ENCODE measurements at regions not wholly inside any gene's neighbourhood (a gene's known extent, or its start where the extent isn't known, plus 50 kb on each side); places are given as distances from the start of the nearest gene placed in this dataset.

DNA sequence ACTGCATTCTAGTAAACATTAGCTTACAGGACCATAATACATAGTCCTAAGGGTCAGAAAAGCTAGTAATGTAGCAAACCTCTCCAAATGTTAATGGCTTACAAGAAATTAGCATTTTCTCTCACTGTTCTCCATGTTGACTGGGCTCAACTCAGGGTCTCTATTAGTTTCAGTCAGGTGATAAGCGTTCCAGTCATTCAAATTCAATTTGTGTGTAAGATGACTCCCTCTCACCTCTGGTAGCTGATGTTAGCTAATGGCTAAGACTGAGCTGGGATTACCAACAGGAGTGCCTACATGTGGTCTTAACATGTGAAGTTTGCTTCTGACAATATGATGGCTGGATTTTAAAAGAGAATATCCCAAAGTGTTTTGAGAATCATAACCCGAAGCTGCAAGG, 630.5 kb upstream of the USP15 start:
- no peaks in the 10 kb centered on the region for H3K4me1 Mint-ChIP-seq
- no peak for ATAC-seq
- H3K9me3 Mint-ChIP-seq: peaks cover 11% of the 10 kb centered on the region

DNA sequence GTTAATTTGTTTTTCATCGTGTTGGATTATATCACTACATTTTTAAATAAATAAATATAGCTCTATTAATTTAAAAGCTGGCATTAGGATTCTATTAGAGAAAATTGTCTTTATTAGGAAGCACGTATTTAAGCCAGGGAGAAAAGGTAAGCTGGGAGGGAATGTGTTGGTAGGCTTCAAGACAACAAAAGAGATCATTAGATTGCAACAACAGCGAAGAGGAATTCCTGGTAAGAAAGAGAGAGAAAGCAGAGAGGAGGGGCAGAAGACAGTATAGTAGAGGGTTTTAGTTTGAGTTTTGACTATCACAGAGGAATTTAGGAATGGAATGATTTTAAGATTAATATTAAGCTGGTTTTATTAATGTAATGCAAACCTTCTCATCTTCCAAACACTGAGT, 613.6 kb upstream of the USP15 start:
- no peak for DNase-seq (ENCODE audit: low spot score in 2 of 2)
- H3K4me1 Mint-ChIP-seq: no peaks in the 10 kb centered on the region
- H3K27ac Mint-ChIP-seq: no peak overlapping the region
- peaks cover 14% of the 10 kb centered on the region for H3K9me3 Mint-ChIP-seq
- H3K4me3 Mint-ChIP-seq: no peak overlapping the region
- ATAC-seq: no peak
- H3K36me3 Mint-ChIP-seq: no peaks in the 10 kb centered on the region

More for the DNA sequence above, 630.5 kb upstream of the USP15 start:
- Mint-ChIP-seq H3K4me3 (no peak overlapping the region), H3K36me3 (no peaks in the 10 kb centered on the region), H3K27ac (no peak overlapping the region)
- DNase-seq (ENCODE audit: low spot score in 2 of 2): no peak

DNA sequence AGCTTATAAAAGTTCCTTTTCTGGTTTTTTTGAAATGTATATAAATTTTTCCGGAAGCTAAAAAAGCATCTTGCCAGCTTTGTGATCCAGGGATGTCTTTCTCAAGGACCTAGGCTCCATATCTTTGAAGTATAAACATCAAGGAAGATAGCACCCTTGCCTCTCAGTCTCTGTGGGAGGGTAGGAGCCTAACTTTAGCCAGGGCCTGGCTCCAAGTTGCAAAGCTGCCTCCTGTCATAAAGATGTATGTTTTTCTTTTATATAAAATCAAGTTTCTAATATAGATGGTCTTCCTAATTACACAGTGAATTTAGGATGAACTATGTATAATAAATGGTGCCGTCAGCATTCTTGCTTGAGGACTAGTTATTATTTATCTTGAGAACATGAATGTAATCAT, 612.6 kb upstream of the USP15 start:
- DNase-seq (ENCODE audit: low spot score in 2 of 2): no peak
- Mint-ChIP-seq H3K9me3 (peaks cover 17% of the 10 kb centered on the region), H3K36me3 (no peaks in the 10 kb centered on the region), H3K27ac (no peak overlapping the region), H3K4me3 (no peak overlapping the region), H3K4me1 (no peaks in the 10 kb centered on the region)
- ATAC-seq: no peak

GRCh38 chr12:61652265-61652664, 607.9 kb upstream of the USP15 start:
- peaks cover 13% of the 10 kb centered on the region for H3K9me3 Mint-ChIP-seq
- H3K36me3 Mint-ChIP-seq: no peaks in the 10 kb centered on the region
- ATAC-seq (no peak), DNase-seq (ENCODE audit: low spot score in 2 of 2) (no peak)
- H3K4me1 Mint-ChIP-seq: no peaks in the 10 kb centered on the region
- no peak overlapping the region for H3K27ac Mint-ChIP-seq
- H3K4me3 Mint-ChIP-seq: no peak overlapping the region

GRCh38 chr12:61654698-61655097, 605.5 kb upstream of the USP15 start:
- Mint-ChIP-seq H3K36me3 (no peaks in the 10 kb centered on the region), H3K27ac (no peak overlapping the region), H3K4me1 (no peaks in the 10 kb centered on the region), H3K4me3 (no peak overlapping the region), H3K9me3 (peaks cover 15% of the 10 kb centered on the region)
- DNase-seq (ENCODE audit: low spot score in 2 of 2): no peak
- no peak for ATAC-seq

GRCh38 chr12:61655241-61655640, 605.0 kb upstream of the USP15 start:
- no peaks in the 10 kb centered on the region for H3K36me3 Mint-ChIP-seq
- no peak overlapping the region for H3K27ac Mint-ChIP-seq
- ATAC-seq (no peak), DNase-seq (ENCODE audit: low spot score in 2 of 2) (no peak)
- peaks cover 11% of the 10 kb centered on the region for H3K9me3 Mint-ChIP-seq
- no peak overlapping the region for H3K4me3 Mint-ChIP-seq
- no peaks in the 10 kb centered on the region for H3K4me1 Mint-ChIP-seq

- H3K4me3 Mint-ChIP-seq: no peak overlapping the region
- H3K4me1 Mint-ChIP-seq: no peaks in the 10 kb centered on the region
- peaks cover 14% of the 10 kb centered on the region for H3K9me3 Mint-ChIP-seq
- no peaks in the 10 kb centered on the region for H3K36me3 Mint-ChIP-seq
- DNase-seq (ENCODE audit: low spot score in 2 of 2) (no peak), ATAC-seq (no peak)
- H3K27ac Mint-ChIP-seq: no peak overlapping the region
Measured at GRCh38 chr12:61667676-61668075, 592.5 kb upstream of the USP15 start.

DNA sequence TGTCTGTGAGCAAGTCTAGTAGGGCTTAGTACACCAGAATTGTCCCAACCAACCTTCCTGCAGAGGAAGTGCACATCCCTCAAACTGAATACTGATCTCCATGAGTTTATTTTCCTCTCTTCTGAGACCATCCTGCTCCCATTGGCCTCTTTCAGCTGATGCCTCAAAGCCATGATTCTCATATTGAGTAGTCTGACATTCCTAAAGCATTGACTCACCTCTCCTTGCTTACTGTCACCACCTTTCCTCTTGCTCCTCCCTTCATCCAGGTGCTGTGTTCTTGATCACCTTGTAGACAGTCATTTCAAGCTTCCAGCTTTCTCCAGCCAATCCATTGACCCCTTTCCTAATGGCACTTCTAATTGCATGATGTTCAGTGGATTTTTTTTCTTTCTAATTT, 583.7 kb upstream of the USP15 start:
- no peak overlapping the region for H3K4me3 Mint-ChIP-seq
- H3K27ac Mint-ChIP-seq: no peak overlapping the region
- DNase-seq (ENCODE audit: low spot score in 2 of 2) (no peak), ATAC-seq (no peak)
- H3K4me1 Mint-ChIP-seq: no peaks in the 10 kb centered on the region
- no peaks in the 10 kb centered on the region for H3K36me3 Mint-ChIP-seq
- peaks cover 9% of the 10 kb centered on the region for H3K9me3 Mint-ChIP-seq

DNA sequence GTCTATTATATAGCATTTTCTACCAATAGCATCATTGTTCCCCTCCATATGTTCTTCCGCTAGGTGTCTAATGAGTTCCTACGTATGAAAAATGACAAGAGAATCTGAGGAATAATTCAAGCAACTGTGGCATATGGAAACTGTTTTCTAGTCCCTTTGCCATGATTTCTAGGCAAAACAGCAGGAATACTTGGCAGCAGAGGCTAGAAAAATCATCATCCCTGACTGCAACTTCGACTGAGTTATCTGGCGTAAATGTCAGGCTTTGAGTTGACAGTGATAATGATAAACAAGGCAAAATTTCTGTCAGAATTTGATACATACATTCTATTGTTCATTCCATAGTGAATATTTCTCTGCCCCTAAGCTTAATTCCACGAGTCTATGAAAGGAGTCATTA, 572.8 kb upstream of the USP15 start:
- H3K9me3 Mint-ChIP-seq: no peaks in the 10 kb centered on the region
- DNase-seq (ENCODE audit: low spot score in 2 of 2) (no peak), ATAC-seq (no peak)
- no peak overlapping the region for H3K4me3 Mint-ChIP-seq
- H3K4me1 Mint-ChIP-seq: no peaks in the 10 kb centered on the region
- H3K27ac Mint-ChIP-seq: no peak overlapping the region
- no peaks in the 10 kb centered on the region for H3K36me3 Mint-ChIP-seq

DNA sequence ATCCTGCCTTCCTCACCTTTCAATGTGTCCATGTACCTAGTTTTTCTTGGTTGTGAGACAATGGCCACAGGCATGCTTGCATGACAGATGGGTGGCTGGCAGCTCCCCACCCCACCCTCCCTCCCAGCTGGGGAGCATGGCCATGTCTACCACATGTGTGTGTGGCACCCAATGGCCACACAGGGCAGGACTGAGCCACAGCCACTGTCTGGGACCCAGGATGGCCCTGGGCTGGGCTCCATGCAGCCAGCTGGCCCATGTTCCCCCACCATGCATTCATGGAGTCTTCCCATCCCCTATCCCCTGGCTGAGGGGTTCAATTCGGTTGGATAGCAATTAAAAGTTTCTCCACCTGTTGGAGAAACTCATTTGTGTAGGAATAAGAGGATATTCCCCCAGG, 566.0 kb upstream of the USP15 start:
- no peak overlapping the region for H3K27ac Mint-ChIP-seq
- DNase-seq (ENCODE audit: low spot score in 2 of 2): no peak
- H3K4me1 Mint-ChIP-seq: no peaks in the 10 kb centered on the region
- ATAC-seq: no peak
- peaks cover 9% of the 10 kb centered on the region for H3K9me3 Mint-ChIP-seq
- no peaks in the 10 kb centered on the region for H3K36me3 Mint-ChIP-seq
- H3K4me3 Mint-ChIP-seq: no peak overlapping the region

DNA sequence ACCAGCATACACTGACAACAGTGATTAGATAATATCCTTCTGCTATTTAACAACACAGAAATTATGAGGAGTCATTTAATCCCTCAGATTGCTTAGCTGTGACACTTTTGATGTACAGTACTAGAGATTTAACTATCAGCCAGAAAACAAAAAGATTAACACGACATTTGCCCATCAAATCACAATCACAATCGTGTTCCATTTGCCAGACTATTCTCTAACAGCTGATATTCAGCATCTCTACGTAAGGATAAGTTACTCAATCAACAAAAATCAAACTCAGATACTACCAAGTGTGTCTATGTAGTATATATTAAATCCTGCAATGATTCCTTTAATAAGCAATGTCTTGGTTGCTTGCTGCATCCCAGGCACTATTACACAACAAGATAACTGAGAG, 558.7 kb upstream of the USP15 start:
- Mint-ChIP-seq H3K9me3 (peaks cover 4% of the 10 kb centered on the region), H3K27ac (no peak overlapping the region), H3K4me1 (no peaks in the 10 kb centered on the region), H3K36me3 (no peaks in the 10 kb centered on the region), H3K4me3 (no peak overlapping the region)
- no peak for DNase-seq (ENCODE audit: low spot score in 2 of 2)
- no peak for ATAC-seq

GRCh38 chr12:61706783-61707182, 553.4 kb upstream of the USP15 start:
- Mint-ChIP-seq H3K4me1 (no peaks in the 10 kb centered on the region), H3K4me3 (no peak overlapping the region), H3K9me3 (peaks cover 5% of the 10 kb centered on the region), H3K36me3 (no peaks in the 10 kb centered on the region), H3K27ac (no peak overlapping the region)
- DNase-seq (ENCODE audit: low spot score in 2 of 2) (no peak), ATAC-seq (no peak)

GRCh38 chr12:61713121-61713520, 547.1 kb upstream of the USP15 start:
- Mint-ChIP-seq H3K4me3 (no peak overlapping the region), H3K36me3 (no peaks in the 10 kb centered on the region), H3K27ac (no peak overlapping the region), H3K4me1 (no peaks in the 10 kb centered on the region), H3K9me3 (peaks cover 6% of the 10 kb centered on the region)
- no peak for DNase-seq (ENCODE audit: low spot score in 2 of 2)
- ATAC-seq: no peak

DNA sequence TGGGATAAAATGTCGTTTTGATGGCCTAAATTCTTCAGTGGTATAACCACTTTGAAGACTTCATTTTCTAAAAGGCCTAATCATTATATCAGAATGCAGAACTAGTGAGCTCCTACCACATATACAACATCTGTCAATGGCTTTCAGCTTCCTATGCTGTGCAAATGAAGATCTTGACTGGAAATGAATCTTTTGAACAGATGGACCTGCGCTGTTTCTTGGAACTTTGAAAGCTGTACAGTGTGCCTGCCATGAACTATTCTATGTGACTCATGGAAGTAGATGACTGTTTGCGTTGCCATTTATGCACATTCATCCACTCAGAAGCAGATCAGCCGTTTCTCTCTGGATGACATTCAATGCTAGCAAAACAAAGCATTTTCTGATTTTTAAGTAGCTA, 542.2 kb upstream of the USP15 start:
- no peak for DNase-seq (ENCODE audit: low spot score in 2 of 2)
- Mint-ChIP-seq H3K4me3 (no peak overlapping the region), H3K9me3 (peaks cover 6% of the 10 kb centered on the region), H3K36me3 (no peaks in the 10 kb centered on the region), H3K4me1 (no peaks in the 10 kb centered on the region), H3K27ac (no peak overlapping the region)
- ATAC-seq: no peak

DNA sequence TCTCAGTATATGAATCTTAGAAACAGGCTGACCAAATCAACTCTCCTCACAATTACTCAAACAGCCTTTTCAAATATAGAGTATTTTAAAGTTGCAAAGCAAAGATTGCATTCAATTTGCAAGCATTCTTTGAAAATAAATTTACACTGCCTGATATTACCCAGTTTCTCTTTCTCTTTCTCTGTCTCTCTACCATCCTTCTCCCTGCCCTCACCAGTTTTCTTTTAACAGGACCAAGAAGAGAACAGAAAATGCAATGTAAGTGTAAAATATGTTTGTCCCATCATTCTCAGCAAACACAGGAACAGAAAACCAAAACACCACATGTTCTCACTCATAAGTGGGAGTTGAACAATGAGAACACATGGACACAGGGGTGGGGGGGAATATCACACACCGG, 520.3 kb upstream of the USP15 start:
- no peak for ATAC-seq
- Mint-ChIP-seq H3K36me3 (no peaks in the 10 kb centered on the region), H3K4me1 (no peaks in the 10 kb centered on the region), H3K9me3 (peaks cover 20% of the 10 kb centered on the region), H3K4me3 (no peak overlapping the region), H3K27ac (no peak overlapping the region)
- DNase-seq (ENCODE audit: low spot score in 2 of 2): no peak

- no peak overlapping the region for H3K4me3 Mint-ChIP-seq
- H3K36me3 Mint-ChIP-seq: no peaks in the 10 kb centered on the region
- H3K9me3 Mint-ChIP-seq: peaks cover 9% of the 10 kb centered on the region
- H3K4me1 Mint-ChIP-seq: no peaks in the 10 kb centered on the region
- ATAC-seq: no peak
- DNase-seq (ENCODE audit: low spot score in 2 of 2): no peak
- H3K27ac Mint-ChIP-seq: no peak overlapping the region
Measured at GRCh38 chr12:61750604-61751003, 509.6 kb upstream of the USP15 start.

- no peak overlapping the region for H3K4me3 Mint-ChIP-seq
- DNase-seq (ENCODE audit: low spot score in 2 of 2): no peak
- no peaks in the 10 kb centered on the region for H3K36me3 Mint-ChIP-seq
- H3K27ac Mint-ChIP-seq: no peak overlapping the region
- peaks cover 5% of the 10 kb centered on the region for H3K9me3 Mint-ChIP-seq
- H3K4me1 Mint-ChIP-seq: no peaks in the 10 kb centered on the region
- no peak for ATAC-seq
Measured at GRCh38 chr12:61754214-61754613, 506.0 kb upstream of the USP15 start.
